ENCODE measurements at regions not wholly inside any gene's neighbourhood (a gene's known extent, or its start where the extent isn't known, plus 50 kb on each side); places are given as distances from the start of the nearest gene placed in this dataset.

- TF ChIP-seq CTCF (IDR thresholded peaks at IDR 0.05) = no peak
- TF ChIP-seq POLR2A (IDR thresholded peaks at IDR 0.05) = no peak
- TF ChIP-seq EP300 (IDR thresholded peaks at IDR 0.05) = no peak
Measured at GRCh38 chr9:7976856-7977255, 177.3 kb upstream of the DMAC1 start.
